H9 (cell line): ENCODE measurements at regions not wholly inside any gene's neighbourhood (a gene's known extent, or its start where the extent isn't known, plus 50 kb on each side); places are given as distances from the start of the nearest gene placed in this dataset.

ENCODE experiments used
- DNase-seq: peaks from one replicate; pipeline ENCODE4 v3.0.0-alpha.2; 2017
- H2AFZ ChIP-seq: one replicate; pipeline ENCODE4 v1.6.1; 2013; ENCODE audit warnings: mild to moderate bottlenecking, low read length, control low read depth, moderate library complexity
- H2AK5ac ChIP-seq: 2 replicates; pipeline ENCODE4 v1.6.1; 2013; ENCODE audit warnings: low read length, control low read depth, mixed read lengths; ENCODE audit not compliant: insufficient read length
- H2BK120ac ChIP-seq: one replicate; pipeline ENCODE4 v1.6.1; 2013; ENCODE audit warnings: low read depth, mild to moderate bottlenecking, low read length, control low read depth, inconsistent platforms; ENCODE audit not compliant: poor library complexity, severe bottlenecking
- H2BK12ac ChIP-seq: 2 replicates; pipeline ENCODE4 v1.6.1; 2013; ENCODE audit warnings: low read length, control low read depth, mixed read lengths, low read depth; ENCODE audit not compliant: insufficient read length
- H2BK15ac ChIP-seq: 2 replicates; pipeline ENCODE4 v1.6.1; 2013; ENCODE audit warnings: low read depth, low read length, control low read depth
- H2BK20ac ChIP-seq: one replicate; pipeline ENCODE4 v1.6.1; 2013; ENCODE audit warnings: low read depth, mild to moderate bottlenecking, low read length, control low read depth, inconsistent platforms; ENCODE audit not compliant: poor library complexity, severe bottlenecking
- H2BK5ac ChIP-seq: 2 replicates; pipeline ENCODE4 v1.6.1; 2013; ENCODE audit warnings: low read length, control low read depth, mixed read lengths; ENCODE audit not compliant: insufficient read length
- H3K14ac ChIP-seq: 2 replicates; pipeline ENCODE4 v1.6.1; 2013; ENCODE audit warnings: low read length, control low read depth; ENCODE audit not compliant: insufficient read depth
- H3K18ac ChIP-seq: 2 replicates; pipeline ENCODE4 v1.6.1; 2013; ENCODE audit warnings: low read depth, mild to moderate bottlenecking, mixed read lengths, low read length, control low read depth; ENCODE audit not compliant: insufficient read length
- H3K23ac ChIP-seq: 2 replicates; pipeline ENCODE4 v1.6.1; 2013; ENCODE audit warnings: low read length, control low read depth, mixed read lengths, low read depth; ENCODE audit not compliant: insufficient read length
- H3K23me2 ChIP-seq: 2 replicates; pipeline ENCODE4 v1.6.1; 2013; ENCODE audit warnings: low read depth, mild to moderate bottlenecking, mixed read lengths, low read length, control low read depth; ENCODE audit not compliant: insufficient read length, poor library complexity, severe bottlenecking
- H3K27ac ChIP-seq: 2 replicates; pipeline ENCODE4 v1.5.1; 2013; ENCODE audit warnings: low read length, control low read depth, mixed read lengths, low read depth; ENCODE audit not compliant: insufficient read length
- H3K27me3 ChIP-seq: 2 replicates; pipeline ENCODE4 v1.6.1; 2013; ENCODE audit warnings: low read length, control low read depth, inconsistent platforms; ENCODE audit not compliant: insufficient read depth
- H3K4ac ChIP-seq: 2 replicates; pipeline ENCODE4 v1.6.1; 2013; ENCODE audit warnings: low read depth, mild to moderate bottlenecking, control low read depth, inconsistent platforms, low read length, moderate library complexity
- H3K4me1 ChIP-seq: 2 replicates; pipeline ENCODE4 v1.6.1; 2013; ENCODE audit warnings: low read length, control low read depth, inconsistent platforms; ENCODE audit not compliant: insufficient read depth
- H3K4me2 ChIP-seq: 2 replicates; pipeline ENCODE4 v1.6.1; 2013; ENCODE audit warnings: low read length, control low read depth, mixed read lengths; ENCODE audit not compliant: insufficient read length, insufficient read depth
- H3K56ac ChIP-seq: 2 replicates; pipeline ENCODE4 v1.6.1; 2013; ENCODE audit warnings: low read depth, mild to moderate bottlenecking, mixed read lengths, low read length, control low read depth; ENCODE audit not compliant: insufficient read length
- H3K79me1 ChIP-seq: 2 replicates; pipeline ENCODE4 v1.6.1; 2013; ENCODE audit warnings: low read depth, mild to moderate bottlenecking, moderate library complexity, low read length, control low read depth, inconsistent platforms; ENCODE audit not compliant: insufficient read depth, poor library complexity, severe bottlenecking
- H3K79me2 ChIP-seq: 2 replicates; pipeline ENCODE4 v1.6.1; 2013; ENCODE audit warnings: low read length, control low read depth, inconsistent platforms; ENCODE audit not compliant: insufficient read depth
- H3K9ac ChIP-seq: 2 replicates; pipeline ENCODE4 v1.6.1; 2013; ENCODE audit warnings: low read length, control low read depth, mixed read lengths; ENCODE audit not compliant: insufficient read length; ENCODE audit errors: extremely low read depth
- H3K9me3 ChIP-seq: one replicate; pipeline ENCODE4 v1.6.1; 2013; ENCODE audit warnings: low read depth, low read length, inconsistent platforms; ENCODE audit not compliant: control insufficient read depth
- H3T11ph ChIP-seq: one replicate; pipeline ENCODE4 v1.6.1; 2013; ENCODE audit warnings: mild to moderate bottlenecking, low read length, control low read depth, inconsistent platforms
- H4K20me1 ChIP-seq: one replicate; pipeline ENCODE4 v1.6.1; 2013; ENCODE audit not compliant: control insufficient read depth, insufficient read length, insufficient read depth
- H4K5ac ChIP-seq: 2 replicates; pipeline ENCODE4 v1.6.1; 2013; ENCODE audit warnings: low read depth, mild to moderate bottlenecking, mixed read lengths, low read length, control low read depth; ENCODE audit not compliant: insufficient read length
- H4K8ac ChIP-seq: replicated peaks from 2 replicates; pipeline ENCODE4 v1.6.1; 2013; ENCODE audit warnings: low read length, control low read depth, mixed read lengths, low read depth; ENCODE audit not compliant: insufficient read length
- H4K91ac ChIP-seq: 2 replicates; pipeline ENCODE4 v1.6.1; 2013; ENCODE audit warnings: low read depth, mild to moderate bottlenecking, moderate library complexity, mixed read lengths, low read length, control low read depth; ENCODE audit not compliant: insufficient read length
- H3K27ac Mint-ChIP-seq, 3 experiments: 2 replicates in 2 of 3; 3 replicates in 1 of 3; pipeline ENCODE4 v1.8.0; 2020 to 2021; ENCODE audit warnings: mixed read lengths in 3 of 3, mild to moderate bottlenecking in 1 of 3, moderate library complexity in 1 of 3
- H3K27me3 Mint-ChIP-seq: 2 replicates; pipeline ENCODE4 v1.8.0; 2021; ENCODE audit warnings: low read depth, mild to moderate bottlenecking, moderate library complexity, mixed read lengths
- H3K36me3 Mint-ChIP-seq, 3 experiments: 2 replicates in 2 of 3; 3 replicates in 1 of 3; pipeline ENCODE4 v1.8.0; 2020 to 2021; ENCODE audit warnings: low read depth in 3 of 3, mixed read lengths in 3 of 3; ENCODE audit not compliant: insufficient read depth in 1 of 3
- H3K4me1 Mint-ChIP-seq, 2 experiments: 2 replicates each; pipeline ENCODE4 v1.8.0; 2020; ENCODE audit warnings: mixed read lengths in 2 of 2
- H3K4me3 Mint-ChIP-seq, 2 experiments: 2 replicates in 1 of 2; 3 replicates in 1 of 2; pipeline ENCODE4 v1.8.0; 2020 to 2021; ENCODE audit warnings: mild to moderate bottlenecking in 2 of 2, mixed read lengths in 2 of 2, moderate library complexity in 1 of 2
- H3K9me3 Mint-ChIP-seq, 2 experiments: 2 replicates in 1 of 2; 3 replicates in 1 of 2; pipeline ENCODE4 v1.8.0; 2020; ENCODE audit warnings: mild to moderate bottlenecking in 2 of 2, mixed read lengths in 2 of 2, moderate library complexity in 1 of 2
- WGBS: extraction: QIAGEN DNeasy Blood & Tissue Kit; methylation state at CpG from one replicate; pipeline ENCODE4 v1.1.7; 2013; ENCODE audit warnings: missing lambda C conversion rate, low lambda C conversion rate, mixed read lengths; ENCODE audit not compliant: insufficient read length; ENCODE audit errors: extremely low coverage; 5-methylcytosine and 5-hydroxymethylcytosine counted together
- TF ChIP-seq, protein P1 (sequence below): fragments of 200-600 bp; sonication (generic); conservative IDR thresholded peaks from 3 replicates; pipeline ENCODE4 v1.8.0; 2021; ENCODE audit warnings: antibody characterized with exemption, mild to moderate bottlenecking

DNA sequence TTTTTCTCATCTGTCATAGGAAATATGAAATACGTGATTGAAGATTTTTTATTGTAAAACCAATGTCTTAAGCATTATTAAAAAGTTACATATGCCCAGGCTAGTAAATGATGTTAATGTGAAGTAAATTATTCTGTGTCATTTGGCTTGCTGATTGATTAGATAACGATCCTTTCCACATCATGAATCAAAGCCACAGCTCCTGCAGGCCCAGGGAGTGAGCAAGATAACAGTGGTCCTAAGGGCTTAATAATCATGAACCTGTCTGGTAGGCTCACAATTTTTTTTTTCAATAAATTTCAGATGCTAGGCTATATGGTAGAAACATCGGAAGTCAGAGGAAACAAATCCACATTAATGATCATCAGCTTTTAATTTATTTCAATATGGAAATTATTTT is 269.0 kb upstream of the SLC10A2 start:
- no peak overlapping the region for H3K4me3 Mint-ChIP-seq
- H3K36me3 Mint-ChIP-seq = peaks cover 0 to 12% (median 3%) of the 10 kb centered on the region in 3 experiments; a peak in 5 of 7 replicates
- Histone ChIP-seq H2BK12ac (no peak overlapping the region), H3K18ac (no peak overlapping the region), H4K8ac (no peak overlapping the region), H3K27ac (no peak overlapping the region), H2AK5ac (no peak overlapping the region), H3T11ph (no peak overlapping the region), H3K79me1 (no peaks in the 10 kb centered on the region), H3K14ac (no peak overlapping the region), H3K9ac (no peak overlapping the region), H3K9me3 (no peaks in the 10 kb centered on the region), H3K4me2 (no peak overlapping the region), H4K5ac (no peak overlapping the region), H2AFZ (no peak overlapping the region), H3K23ac (no peak overlapping the region), H3K27me3 (no peaks in the 10 kb centered on the region), H2BK120ac (no peak overlapping the region), H3K4ac (no peak overlapping the region), H3K56ac (no peak overlapping the region), H4K91ac (no peak overlapping the region), H2BK15ac (no peak overlapping the region), H2BK20ac (no peak overlapping the region), H2BK5ac (no peak overlapping the region), H4K20me1 (no peaks in the 10 kb centered on the region), H3K79me2 (no peaks in the 10 kb centered on the region), H3K23me2 (no peaks in the 10 kb centered on the region), H3K4me1 (no peaks in the 10 kb centered on the region)
- no CpG with 5 or more reads among the region's 3 CpGs for WGBS
- TF ChIP-seq, protein P1, sequence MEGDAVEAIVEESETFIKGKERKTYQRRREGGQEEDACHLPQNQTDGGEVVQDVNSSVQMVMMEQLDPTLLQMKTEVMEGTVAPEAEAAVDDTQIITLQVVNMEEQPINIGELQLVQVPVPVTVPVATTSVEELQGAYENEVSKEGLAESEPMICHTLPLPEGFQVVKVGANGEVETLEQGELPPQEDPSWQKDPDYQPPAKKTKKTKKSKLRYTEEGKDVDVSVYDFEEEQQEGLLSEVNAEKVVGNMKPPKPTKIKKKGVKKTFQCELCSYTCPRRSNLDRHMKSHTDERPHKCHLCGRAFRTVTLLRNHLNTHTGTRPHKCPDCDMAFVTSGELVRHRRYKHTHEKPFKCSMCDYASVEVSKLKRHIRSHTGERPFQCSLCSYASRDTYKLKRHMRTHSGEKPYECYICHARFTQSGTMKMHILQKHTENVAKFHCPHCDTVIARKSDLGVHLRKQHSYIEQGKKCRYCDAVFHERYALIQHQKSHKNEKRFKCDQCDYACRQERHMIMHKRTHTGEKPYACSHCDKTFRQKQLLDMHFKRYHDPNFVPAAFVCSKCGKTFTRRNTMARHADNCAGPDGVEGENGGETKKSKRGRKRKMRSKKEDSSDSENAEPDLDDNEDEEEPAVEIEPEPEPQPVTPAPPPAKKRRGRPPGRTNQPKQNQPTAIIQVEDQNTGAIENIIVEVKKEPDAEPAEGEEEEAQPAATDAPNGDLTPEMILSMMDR = no peak
- no peaks in the 10 kb centered on the region for H3K27me3 Mint-ChIP-seq
- no peak for DNase-seq
- H3K27ac Mint-ChIP-seq = no peak overlapping the region
- H3K4me1 Mint-ChIP-seq = no peaks in the 10 kb centered on the region
- H3K9me3 Mint-ChIP-seq = peaks cover 11 to 12% of the 10 kb centered on the region in 2 experiments; a peak in 4 of 5 replicates
